Right renal cortex interstitium (tissue), 3 donors: ENCODE measurements at regions not wholly inside any gene's neighbourhood (a gene's known extent, or its start where the extent isn't known, plus 50 kb on each side); places are given as distances from the start of the nearest gene placed in this dataset.

ENCODE experiments used
- DNase-seq, 3 donors: peaks; one replicate each; pipeline ENCODE4 v3.0.0-alpha.2; 2013; ENCODE audit warnings: low read depth in 3 of 3, low spot score in 2 of 3

DNA sequence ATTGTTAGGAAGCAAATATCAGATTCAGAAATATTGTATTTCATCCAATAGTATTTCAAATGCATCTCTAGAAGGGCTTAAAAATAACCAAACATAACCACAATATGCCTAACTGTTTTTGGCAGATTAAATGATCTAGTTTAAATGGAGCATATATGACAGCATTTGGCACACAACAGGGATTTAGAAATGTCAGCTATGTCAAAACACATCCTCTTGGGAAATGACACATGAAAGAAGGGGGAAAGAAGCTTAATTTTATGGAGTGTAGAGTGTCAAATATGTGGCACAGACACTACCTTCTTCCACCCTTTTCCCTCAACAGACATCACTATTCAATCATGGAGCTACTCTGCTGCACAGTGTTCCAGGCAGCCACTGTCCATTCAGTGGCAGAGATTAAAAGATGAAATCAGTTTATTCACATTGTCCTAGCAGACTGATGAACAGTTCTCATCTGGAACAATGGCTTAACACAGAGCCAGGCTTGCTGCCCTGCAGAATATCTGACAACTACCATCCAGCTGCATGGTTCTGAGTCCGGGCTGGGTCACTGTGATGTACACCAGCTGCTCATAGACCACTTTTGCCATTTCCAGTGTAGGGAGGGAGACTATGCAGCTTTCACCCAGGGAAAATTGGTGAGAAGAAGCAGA lies 349.8 kb downstream of the DHX35 start:
- DNase-seq = no peak

DNA sequence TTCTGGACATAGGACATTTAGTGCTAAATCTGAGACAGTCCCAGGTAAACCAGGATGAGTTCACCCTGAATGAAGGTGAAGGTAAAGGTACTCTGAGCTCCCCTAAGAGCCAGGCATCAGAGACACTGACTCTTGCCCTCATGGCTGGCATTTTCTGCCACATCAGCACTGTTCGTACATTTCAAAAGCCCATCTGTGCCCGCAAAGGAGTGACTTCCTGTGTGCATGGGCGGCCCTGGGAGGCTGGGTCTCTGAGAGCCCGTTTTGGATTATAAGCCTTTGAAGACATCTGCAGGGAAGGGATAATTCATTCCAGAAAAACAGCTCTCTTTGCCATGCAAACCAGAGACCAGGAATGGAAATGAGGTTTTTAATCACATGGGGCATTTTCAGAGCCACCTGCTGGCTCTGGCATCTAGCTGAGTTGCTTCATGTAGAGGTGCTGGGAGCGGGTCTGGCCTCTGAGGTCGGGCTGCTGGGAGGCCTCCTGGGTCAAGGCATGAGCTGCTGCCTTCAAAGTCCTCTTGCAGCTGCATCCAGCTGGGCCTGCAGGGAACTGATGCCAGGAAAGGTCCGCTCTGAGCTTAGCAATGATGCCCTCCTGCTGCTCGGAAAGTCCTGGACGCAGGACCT lies 348.3 kb downstream of the DHX35 start:
- no peak for DNase-seq

DNA sequence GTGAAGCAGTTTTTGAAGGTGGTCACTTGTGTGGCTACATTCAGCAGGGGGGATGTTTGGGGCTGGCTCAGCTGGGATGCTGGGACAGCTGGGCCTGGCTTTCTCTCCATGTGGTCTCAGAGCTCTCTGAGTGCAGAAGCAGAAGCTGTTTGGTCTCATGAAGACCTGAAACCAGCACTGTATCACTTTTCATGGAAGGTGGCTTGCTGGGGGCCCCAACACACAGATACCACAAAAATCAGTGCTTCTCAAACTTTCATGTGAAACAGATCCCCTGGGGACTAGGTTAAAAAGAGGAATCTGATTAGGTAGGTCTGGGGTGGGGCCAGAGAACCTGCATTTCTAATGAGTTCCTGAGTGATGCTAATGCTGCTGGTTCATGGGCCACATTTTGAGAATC lies 347.3 kb downstream of the DHX35 start:
- no peak for DNase-seq

DNA sequence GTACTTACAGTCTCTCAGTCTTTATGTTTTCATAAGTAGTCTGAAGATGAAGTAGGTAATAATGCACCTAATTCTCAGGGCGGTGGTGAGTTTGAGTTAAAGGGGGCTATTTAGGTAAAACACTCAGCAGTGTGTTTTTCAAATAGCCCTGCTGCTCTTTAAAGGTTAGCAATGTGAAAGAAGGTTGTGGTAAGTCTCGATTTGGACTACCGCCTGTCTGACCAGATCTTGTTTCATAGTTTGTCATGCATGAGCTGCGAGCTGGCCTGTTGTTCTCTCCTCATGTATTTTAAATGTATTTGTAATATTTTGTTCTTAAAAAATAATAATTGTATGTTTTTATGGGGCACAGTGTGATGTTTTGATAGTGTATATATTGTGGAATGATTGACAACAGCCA lies 340.2 kb downstream of the DHX35 start:
- no peak for DNase-seq

DNA sequence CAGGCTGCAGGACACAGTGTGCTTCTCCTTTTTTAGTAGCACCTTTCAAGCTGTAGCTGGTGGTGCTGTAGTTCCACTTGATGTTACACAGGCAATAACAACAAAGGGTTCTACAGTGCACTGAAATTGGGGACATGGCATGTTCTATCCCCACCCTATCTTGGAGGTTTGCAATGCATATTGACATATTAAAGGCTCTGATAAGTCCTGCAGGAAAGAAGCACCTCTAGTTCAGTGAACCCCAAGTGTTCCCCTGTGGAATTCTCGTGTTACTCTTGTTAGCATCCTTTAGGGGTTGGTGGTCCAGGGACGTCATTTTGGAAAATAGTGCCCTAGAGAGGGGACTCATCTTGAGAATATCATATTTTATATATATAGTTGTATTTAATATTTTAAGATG lies 337.6 kb downstream of the DHX35 start:
- no peak for DNase-seq

DNA sequence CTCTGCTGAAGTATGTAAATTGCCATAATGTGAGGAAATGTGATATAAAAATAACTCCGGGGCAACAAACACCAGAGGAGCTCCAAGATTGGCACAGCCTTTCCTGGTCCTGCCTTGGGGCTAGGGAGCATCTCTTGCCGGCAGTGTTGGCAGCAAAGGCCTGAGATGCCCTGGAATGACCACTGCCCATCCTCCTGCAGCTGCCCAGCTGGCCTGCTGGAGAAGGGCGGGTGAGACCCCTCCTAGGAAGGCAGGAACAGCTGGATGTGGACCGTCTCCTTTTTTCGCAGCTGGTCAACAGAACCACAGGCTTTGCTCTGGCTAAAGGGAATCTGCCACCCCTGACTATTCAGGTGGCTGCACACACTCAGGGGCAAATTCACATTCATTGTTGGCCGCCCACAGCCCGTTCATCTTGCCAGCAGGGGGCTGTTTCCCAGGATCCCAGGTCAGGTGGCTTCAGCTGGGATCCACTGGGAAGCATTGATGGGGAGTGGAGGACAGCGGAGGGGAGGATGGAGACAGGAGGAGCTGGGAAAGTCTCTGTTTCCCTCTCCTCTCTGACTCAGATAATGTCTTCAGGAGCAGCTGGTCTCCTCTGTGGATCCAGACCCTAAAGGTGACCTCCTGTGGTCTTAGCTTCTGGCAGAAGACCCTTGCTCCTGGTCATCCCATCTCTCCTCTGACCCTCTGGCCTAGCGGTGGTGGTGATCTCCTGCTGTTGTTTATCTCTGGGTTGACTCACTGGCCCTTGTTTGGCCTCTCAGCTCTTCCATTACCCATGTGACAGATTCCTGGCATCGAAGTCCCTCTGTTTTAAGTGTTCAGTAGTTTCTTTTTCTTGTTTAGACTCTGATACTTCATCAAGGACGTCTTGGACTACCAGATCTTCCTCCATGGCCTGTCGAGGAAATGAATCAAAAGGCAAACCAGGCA lies 336.7 kb downstream of the DHX35 start:
- DNase-seq = no peak

DNA sequence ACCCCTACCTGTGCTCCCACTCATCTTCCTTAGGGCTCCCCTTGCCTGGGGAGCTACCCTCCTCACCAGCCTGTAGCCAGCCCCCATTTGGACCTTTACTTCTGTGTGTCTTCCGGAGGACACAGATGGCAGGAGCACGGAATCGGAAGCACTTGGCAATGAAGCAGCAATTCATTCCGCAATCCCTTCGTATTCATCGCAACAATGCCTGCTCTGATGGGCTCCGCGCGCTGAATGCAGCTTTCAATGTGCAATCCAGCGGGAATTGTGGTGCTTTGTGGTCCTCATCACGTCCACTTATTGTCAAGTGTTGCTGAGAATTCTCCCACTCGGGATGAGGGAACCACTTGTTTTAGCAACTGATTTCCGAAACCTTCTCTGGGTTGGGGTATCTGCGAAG lies 336.0 kb downstream of the DHX35 start:
- DNase-seq = no peak

DNA sequence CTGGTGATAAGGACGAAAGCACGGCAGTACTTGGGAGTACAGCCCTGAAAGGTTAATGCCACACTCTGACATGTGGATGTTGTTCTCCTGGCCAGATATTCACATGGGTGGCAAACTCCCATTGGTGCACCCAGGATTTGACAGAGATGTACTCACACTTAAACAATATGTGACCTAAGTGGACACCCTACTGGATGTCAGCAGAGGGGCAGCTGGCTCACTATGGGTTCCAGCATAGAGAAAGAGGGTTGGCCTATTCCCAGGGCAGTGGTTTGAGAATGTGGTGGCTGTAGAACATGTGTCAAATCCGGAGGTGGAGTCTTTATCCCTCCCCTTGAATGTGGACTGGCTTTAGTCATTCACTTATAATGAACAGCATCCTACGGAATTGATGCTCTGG lies 333.2 kb downstream of the DHX35 start:
- DNase-seq = no peak

DNA sequence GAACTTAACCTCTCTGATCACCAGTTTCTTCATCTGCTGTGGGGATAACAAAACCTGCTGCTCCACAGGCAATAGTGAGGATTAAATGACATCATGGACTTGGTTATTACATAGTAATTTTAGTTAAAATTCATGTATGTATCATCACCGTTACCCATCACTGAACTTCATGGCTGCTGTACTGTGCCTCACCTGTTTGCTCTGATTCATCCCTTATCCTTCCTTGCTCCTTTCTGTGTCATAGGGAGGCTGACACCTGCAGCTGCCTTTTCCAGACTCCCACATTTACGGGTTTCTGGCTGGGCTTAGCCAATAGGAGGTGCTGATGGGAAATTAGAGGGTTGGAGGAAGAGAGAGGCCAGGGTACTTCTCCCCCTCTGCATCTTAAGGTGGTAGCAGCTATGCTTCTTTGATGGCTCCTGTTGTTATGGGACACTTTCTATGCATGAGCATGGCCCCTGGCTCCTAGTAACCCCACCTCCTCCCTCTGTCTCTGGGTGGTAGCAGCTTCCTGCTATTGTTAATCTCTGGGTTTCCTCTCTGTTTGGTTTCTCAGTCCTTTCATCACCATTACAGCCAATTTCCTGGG lies 332.1 kb downstream of the DHX35 start:
- no peak for DNase-seq

DNA sequence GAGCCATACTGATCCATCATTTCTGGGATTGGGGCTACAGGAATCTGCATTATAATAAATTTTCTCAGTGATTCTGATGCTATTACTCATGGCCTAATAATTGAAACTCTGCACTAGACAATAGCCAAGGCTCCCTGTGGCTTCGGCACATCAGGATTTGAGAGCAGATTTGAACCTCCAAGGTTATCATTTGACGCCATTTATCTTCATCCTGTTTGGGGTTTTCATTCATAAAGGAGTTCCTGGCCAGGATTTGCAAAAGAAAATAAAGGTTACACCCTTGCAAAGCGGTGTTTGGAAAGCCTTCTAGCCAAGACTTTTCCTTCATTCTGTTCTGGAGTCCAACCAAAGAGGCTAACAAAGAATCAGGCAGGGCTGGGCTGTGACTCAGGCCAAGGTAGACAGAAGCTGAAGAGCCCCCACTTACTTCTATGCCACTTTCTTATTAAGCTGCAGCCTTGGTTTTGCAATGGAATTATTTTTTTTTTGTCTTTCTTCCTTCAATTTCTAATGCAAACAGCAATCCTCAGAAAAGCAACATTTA lies 330.1 kb downstream of the DHX35 start:
- DNase-seq = no peak

DNA sequence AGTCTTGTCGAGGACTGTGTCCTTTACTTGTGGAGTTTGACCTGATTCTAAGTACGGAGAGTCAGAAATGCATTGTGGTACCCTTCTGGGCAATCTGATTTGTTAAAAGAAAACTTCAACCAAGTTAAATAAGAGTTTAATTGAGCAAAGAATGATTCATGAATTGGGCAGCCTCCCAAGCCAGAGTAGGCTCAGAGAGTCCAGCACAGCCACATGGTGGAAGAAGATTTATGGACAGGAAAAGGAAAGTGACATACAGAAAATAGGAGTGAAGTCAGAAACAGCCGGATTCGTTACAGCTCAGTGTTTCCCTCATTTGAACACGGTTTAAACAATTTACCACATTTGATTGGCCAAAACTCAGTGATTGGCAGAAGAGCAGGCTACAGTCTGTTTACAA lies 329.2 kb downstream of the DHX35 start:
- DNase-seq = no peak

DNA sequence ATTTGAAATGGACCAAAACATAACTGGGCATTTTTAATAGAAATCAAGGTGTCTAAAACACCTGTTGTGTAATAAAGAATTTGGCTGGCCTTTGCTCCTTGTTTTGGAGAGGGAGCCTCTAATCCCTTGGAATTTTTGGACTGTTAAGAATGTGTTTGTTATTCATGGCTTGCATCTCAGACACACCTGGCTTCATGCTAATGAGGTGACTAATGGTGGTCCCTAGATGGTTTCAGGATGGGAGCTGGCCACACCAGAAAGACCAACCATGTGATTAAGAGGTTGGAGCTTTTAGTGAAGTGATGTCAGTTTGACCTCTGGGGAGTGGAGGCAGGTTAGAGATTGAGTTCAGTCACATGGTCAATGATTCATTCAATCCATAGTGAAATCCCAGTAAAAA lies 328.4 kb downstream of the DHX35 start:
- DNase-seq = no peak

DNA sequence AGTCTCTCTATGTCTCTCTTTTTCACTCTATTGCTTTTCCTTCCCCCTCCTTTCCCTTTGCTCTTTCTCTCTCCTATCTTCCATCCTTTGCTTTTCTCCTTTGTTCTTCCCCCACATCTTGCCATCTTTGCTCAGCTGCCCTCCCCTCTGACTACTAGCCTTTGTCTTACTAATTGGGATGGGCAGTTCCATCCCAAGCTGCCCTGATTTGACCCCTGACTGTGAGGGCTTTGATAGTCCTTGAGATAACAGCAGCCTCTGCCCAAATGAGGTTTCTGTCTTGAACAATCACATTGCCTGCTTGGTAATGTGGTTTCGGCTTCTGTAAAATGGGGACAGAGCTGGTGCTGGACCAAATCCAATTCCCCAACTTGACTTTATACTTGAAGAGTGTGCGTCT lies 327.7 kb downstream of the DHX35 start:
- DNase-seq = no peak

DNA sequence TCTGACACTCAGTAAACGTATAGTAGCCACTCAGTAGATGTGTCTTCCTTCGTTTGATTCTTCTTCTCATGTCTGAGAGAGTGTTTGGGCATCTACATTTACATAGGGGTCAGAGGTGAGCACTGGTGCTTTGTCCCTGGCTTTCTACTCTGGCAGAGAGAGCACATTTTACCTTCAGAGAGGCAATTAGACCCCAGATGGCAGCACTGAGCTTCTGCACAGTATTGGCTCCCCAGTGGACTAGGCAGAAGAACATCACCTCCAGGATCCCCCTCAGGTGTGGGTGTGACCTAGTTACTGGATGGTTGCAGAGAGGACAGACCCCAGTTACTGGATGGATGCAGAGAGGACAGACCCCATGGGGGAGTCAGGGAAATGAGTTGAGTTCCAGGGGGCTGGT lies 327.2 kb downstream of the DHX35 start:
- no peak for DNase-seq

DNA sequence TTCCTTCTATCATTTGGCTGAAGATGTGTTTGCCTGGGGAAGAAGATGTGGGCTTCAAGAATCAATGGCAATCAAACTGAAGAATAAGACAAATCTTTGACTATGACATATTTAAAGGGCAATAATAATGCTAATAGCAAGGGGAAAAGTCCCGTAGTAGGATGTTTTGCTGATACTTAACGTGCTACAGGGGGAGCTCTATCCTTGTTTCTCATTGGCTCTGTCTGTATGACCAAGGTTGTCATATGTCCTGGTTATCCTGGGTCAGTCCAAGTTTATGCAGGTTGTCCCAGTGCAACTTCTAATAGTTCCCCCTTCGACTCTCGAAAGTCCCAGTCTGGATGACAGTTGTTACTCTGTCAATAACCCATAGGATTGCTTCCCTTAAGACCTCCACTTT lies 321.3 kb downstream of the DHX35 start:
- DNase-seq = no peak

DNA sequence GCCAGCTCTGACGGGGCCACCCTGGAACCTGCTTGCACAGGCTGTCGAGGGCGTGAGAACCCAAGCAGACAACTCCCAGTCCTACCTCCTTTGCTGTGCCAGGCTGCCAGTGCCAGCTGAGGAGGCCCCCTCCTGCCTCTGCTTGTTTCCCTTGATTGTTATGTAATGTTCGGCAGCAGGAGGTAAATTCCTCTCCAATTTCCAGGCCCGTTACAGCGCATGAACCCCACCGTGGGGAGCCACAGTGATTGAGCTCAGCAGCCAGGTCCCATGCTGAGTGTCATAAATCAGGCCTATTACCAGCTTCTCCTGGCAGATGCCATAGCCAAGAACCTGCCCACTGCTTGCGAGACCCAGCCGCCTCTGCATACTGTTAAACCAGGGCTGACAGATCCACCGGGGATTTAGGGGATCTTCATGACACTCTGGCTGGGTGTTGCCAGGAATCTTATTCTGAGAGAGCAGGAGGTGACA lies 320.5 kb downstream of the DHX35 start:
- no peak for DNase-seq

DNA sequence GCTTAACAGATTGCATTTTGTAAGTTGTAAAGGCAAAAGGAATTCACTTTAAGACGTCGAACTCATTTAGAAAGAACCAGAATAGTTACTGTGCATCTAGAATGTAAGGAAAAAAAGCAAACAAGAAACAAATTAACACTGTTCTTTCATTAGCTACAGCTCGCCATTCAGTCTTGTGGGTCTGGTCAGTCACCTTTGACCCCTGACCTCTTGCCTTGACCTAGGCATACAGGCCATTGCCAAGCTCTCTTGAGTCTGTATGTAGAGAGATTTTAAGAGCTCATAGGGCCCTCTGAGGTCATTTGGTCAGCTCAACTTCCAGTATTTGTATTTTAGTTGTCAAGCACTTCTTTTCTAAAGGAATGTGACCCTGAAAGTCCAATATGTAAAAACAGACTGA lies 318.7 kb downstream of the DHX35 start:
- DNase-seq = no peak

DNA sequence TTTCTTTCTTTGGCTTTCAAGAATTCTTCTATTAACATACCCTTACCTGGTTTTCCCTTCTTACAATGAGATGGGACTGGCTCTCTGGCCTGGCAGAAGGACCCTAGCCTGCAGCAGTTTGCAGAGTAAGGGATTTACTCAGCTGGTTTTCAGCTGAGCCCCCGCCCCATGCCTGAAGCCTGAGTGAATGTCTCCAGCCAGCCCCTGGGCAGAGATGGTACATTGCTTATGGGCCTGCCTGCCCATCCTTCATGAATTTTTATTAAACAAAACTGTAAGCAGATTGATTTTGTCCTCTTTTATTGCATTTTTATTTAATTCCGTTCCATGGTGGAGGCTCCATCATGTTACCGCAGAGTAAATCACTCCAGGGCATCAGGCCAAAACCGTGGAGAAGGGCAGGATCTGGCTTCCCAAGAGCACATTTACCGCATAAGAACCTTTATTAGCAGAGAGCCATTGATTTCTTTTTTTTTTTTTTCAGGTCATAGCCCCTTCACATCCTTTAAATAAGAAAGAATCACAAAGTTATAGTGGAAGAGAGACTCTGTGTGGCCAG lies 316.2 kb downstream of the DHX35 start:
- DNase-seq = no peak

DNA sequence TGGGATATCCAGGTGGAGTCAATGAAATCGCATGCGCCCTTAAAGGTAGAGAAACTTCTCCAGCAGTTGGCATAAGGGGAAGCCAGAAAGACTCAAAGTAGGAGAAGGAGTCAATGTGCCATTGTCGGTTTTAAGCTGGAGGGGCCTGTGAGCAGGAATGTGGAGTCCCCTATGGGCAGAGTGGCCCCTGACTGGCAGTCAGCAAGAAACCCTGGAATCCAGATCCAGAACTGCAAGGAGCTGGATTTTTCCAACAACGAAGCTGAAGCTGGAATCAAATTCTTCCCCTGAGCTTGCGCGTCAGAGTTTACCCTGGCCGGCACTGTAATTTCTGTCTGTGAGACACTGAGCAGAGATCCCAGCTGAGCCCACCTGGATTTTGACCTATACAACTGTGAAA lies 315.0 kb downstream of the DHX35 start:
- no peak for DNase-seq

DNA sequence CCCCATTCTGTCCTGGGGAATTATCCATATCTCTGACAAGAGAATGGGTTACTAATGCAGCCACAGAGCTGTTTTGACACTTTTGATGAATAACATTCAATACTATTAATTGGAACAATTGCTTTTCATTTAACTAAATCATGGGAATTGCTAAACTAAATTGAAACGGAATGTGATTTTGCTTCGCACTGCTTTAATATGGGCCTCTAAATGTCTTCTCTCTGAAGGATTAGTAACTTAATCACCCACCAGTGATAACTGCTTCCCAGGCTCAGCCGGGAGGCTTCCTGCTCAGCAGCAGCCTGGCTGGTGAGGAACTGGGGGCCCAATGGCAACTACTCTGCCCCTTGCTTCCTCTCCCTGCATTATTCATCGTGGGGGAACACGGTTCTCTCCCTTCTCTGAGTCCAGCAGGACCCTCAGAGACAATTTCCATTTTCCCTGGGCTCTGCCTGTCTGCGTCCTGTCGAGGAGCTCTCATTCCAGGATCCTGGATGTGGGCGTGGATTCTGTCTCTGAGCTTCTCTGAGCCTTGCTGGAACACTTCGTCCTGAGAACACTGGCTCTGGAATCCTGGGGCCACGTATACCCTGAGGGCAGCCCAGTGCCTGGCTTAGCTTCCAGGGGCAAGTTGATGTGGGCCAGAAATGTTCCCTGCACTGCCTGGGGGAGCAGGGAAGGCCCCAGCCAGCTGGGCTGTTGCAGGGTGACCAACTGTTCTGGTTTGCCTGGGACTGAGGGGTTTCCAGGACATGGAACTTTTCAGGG lies 308.9 kb downstream of the DHX35 start:
- no peak for DNase-seq
